Tongue (tissue), 1 donor: ENCODE measurements at regions not wholly inside any gene's neighbourhood (a gene's known extent, or its start where the extent isn't known, plus 50 kb on each side); places are given as distances from the start of the nearest gene placed in this dataset.

Experiments
- DNase-seq: peaks from one replicate; pipeline ENCODE4 v3.0.0-alpha.2; 2015

DNA sequence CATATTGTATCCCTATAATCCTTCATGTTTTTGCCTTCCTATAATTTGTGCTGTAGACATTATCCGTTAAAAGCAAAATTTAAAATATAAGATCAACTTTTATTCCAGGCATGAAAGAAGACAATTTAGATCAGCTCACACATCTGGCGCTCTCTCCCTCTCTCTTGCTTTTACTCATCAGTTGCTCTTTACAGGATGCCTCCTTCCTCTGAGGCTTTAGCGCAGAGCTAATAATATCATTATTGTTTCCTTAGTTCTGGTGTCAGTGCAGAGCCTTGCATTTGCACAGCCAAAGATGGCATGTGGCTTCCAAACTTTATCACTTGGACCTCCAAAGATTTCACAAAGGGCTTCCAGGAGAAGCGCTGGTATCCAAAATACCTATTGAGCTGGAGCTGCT is 295.1 kb downstream of the FGF9 start:
- DNase-seq: no peak

- DNase-seq: no peak
These were observed 297.0 kb downstream of the FGF9 start for GRCh38 chr13:21967871-21968270.

DNA sequence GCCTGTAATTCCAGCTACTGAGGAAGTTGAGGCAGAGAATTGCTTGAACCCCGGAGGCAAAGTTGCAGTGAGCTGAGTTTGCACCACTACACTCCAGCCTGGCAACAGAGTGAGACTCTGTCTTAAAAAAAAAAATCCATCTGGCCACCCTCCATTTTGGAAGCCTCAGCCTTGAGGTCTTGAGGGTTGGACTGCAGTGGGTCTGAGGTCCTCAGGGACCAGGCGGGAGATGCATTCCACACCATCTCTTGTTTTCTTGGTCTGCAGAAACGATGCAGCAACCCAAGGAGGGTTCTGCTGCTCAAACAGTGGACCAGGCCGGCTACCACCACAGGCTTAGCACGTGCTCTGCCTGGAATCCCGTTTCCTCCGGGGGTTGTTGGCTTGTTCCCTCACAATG is 299.3 kb downstream of the FGF9 start:
- DNase-seq: no peak

DNA sequence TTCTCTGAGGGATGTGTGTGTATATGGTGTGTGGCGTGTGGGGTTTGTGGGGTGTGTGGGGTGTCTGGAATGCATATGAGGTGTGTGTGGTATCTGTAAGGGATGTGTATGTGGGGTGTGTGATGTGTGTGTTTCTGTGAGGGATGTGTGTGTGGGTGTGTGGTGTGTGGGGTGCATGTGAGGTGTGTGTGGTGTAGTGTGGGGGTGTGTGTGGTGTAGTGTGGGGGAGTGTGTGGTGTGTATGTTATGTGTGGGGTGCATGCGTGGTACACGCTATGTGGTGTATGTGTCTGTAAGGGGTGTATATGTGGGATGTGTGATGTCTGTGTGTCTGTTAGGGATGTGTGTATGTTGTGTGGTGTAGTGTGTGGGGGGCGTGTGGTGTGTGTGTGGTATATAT is 300.0 kb downstream of the FGF9 start:
- DNase-seq: no peak

- peak; percentile 66 for DNase-seq
These were observed 301.1 kb downstream of the FGF9 start for GRCh38 chr13:21971662-21972621.

DNA sequence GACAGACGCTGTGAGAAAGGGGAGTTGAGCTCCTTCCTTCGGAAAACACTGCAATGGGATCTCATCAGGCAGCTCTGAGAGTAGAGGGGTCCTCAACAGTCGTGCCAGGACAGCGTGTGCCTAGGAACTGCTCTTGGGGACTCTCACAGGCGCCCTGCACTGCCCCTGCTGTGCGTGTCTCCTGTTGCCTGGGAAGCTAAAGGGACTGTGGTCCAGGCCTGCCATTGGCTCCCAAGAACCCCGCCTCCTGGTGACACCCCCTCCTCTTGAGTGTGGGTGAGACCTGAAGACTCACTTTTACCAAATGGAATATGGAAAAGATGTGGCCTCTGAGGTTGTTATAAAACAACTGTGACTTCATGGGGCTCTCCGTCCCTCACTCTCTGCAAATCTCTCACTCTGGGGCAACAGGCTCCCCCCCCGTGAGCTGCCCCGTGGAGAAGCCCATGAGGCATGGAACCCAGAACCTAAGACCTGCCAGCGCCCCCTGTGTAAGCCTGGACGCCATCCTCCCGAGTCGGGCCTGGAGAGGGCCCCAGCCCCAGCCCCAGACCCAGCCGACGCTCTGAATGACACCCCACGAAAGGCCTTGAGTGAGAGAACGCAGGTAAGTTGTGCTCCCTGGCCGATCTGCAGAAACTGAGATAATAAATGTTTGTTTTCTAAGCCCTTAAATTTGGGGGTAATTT is 302.7 kb downstream of the FGF9 start:
- no peak for DNase-seq

GRCh38 chr13:21974741-21975140 is 303.9 kb downstream of the FGF9 start:
- DNase-seq: no peak

- no peak for DNase-seq
These were observed 305.3 kb downstream of the FGF9 start for GRCh38 chr13:21976159-21976558.

- no peak for DNase-seq
These were observed 308.4 kb downstream of the FGF9 start for GRCh38 chr13:21979161-21979806.

GRCh38 chr13:21980049-21980448 is 309.2 kb downstream of the FGF9 start:
- DNase-seq: no peak

DNA sequence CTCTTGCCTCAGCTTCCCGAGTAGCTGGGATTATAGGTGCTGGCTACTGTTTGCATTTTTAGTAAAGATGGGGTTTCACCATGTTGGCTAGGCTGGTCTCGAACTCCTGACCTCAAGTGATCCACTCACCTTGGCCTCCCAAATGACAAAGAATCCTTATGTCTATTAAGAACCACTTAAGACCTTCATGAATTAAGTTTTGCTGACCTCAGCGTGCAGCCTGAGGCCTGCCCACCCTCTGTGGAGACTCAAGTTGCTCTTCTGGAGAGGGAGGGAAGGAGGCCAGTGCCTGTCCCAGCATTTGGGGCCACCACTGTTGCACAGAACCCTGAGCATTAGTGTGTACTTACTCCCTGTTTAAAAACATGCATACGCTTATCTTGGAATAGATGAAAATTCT is 313.3 kb downstream of the FGF9 start:
- no peak for DNase-seq

GRCh38 chr13:21986602-21987001 is 315.7 kb downstream of the FGF9 start:
- peak; percentile 78 for DNase-seq

GRCh38 chr13:21987793-21988192 is 316.9 kb downstream of the FGF9 start:
- DNase-seq: no peak

- no peak for DNase-seq
These were observed 317.8 kb downstream of the FGF9 start for GRCh38 chr13:21988624-21989023.

- DNase-seq: no peak
These were observed 325.2 kb downstream of the FGF9 start for GRCh38 chr13:21996049-21996448.

GRCh38 chr13:21997726-21998125 is 326.9 kb downstream of the FGF9 start:
- DNase-seq: no peak

DNA sequence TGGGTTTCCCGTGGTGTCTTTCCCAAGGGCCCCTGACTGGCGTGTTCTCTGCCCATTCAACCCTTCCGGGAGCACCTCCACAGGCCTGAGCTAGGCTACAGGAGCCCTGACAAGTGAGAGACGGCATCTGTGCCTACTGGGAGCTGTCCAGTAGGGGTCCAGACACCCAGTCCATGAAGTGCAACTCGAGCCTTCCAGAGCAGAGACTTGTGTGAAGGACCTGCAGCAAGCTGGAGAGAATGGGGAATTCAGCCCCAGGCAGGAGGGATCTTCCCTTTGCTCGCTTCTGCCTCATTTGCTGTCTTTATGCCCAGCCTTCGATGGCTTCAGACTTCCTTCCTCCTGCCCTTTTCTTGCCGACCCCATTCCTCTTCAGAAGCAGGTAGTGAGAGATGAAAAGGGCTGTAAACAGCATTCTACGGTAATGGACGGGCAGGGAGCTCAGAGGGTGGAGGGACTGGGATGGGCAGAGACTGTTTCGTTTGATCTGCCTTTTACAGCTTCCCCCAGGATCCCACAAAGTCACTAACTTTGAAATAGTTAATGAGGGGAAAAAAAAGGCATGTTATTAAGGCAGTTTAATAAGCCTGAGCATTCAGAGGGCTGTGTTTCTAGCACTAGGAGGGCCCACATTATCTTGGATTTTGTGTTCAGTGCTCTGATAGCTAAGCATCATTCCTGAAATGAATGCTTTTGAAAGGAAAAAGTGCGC is 327.6 kb downstream of the FGF9 start:
- DNase-seq: no peak

- DNase-seq: no peak
These were observed 328.8 kb downstream of the FGF9 start for GRCh38 chr13:21999666-22000065.

DNA sequence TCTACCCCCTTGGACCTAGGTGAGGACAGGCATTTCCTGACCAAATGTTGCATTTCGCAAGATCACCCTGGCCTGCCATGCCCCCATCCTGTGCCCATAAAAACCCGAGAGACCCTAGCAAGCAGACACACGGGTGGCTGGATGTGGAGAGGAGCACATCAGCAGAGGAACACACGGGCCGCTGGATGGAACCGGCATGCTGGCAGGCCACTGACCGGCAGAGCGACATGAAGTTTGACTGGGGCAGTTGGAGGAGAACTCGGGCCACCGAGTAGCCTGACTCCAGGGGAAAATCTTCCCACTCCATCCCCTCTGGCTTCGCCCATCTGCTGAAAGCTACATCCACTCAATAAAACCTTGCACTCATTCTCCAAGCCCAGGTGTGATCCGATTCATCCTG is 329.3 kb downstream of the FGF9 start:
- DNase-seq: no peak

- DNase-seq: no peak
These were observed 330.5 kb downstream of the FGF9 start for GRCh38 chr13:22001336-22001735.

DNA sequence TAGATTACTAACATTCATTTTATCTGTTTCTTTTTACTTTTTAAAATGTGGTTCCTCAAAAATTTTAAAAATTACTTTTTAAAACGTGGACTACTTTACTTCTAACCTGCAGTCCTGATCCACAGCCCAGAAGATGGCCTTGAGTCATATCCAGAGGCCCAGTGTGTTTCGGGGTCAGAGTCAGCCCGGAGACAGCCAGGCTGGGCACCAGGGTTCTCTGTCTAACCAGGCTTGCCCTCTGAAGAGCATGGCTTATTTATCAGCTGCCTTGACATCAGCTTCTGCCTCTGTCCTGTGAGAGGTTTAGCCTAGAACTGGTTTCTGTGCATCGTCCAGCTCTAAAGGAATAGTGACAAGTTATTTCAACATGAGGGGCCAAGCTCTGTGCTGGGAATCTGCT is 332.0 kb downstream of the FGF9 start:
- DNase-seq: no peak

GRCh38 chr13:22009500-22009899 is 338.6 kb downstream of the FGF9 start:
- DNase-seq: no peak

- DNase-seq: no peak
These were observed 339.1 kb downstream of the FGF9 start for GRCh38 chr13:22009937-22010336.
